Hematopoietic multipotent progenitor cell treated with erythropoietin and hydrocortisone succinate and interleukin-3 and kit ligand, for 4 days (in vitro differentiated cells): ENCODE measurements at regions not wholly inside any gene's neighbourhood (a gene's known extent, or its start where the extent isn't known, plus 50 kb on each side); places are given as distances from the start of the nearest gene placed in this dataset.
"Not testable (repeated sequence)": the region's sequence is repeated elsewhere in the genome, so short reads cannot be mapped to it uniquely, and the experiment has no call there.

Experiments
- DNase-seq: peaks from one replicate; pipeline ENCODE4 v3.0.0-alpha.2; 2015

DNA sequence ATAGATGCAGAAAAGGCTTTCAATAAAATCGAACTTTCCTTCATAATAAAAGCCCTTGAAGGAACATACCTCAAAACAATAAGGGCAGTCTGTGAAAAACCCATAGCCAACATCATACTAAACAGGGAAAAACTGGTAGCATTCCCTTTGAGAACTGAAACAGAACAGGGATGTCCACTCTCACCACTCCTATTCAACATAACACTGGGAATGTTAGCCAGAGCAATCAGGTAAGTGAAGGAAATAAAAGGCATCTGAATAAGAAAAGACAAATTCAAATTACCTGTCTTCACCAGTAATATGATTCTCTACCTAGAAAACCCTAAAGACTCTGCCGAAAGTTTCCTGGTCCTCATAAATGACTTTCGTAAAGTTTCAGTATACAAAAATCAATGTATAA, 861.0 kb upstream of the VRK2 start:
- DNase-seq: no peak

GRCh38 chr2:57190007-57190406, 856.6 kb upstream of the VRK2 start:
- no peak for DNase-seq

- DNase-seq: no peak
Measured at GRCh38 chr2:57199663-57200062, 846.9 kb upstream of the VRK2 start.

- DNase-seq: no peak
Measured at GRCh38 chr2:57204364-57204763, 842.2 kb upstream of the VRK2 start.

DNA sequence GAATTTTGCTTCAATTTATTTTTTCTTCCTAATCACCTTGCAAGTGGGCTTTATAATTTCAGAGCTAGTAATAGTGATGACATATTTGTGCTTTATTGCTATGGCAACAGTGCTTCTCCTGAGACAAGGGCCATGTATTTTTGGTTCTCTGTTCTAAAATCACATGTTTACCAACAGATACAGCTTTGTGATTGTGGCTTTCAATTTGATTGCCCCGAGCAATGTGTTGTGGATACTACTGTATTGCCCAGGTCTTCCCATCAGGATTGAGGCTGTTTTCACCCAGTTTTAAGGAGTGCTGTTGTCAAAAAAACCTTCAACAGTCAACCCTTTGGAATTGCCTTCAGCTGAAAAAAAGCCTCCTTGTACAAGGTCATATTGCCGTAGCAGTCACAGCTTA, 841.4 kb upstream of the VRK2 start:
- DNase-seq: no peak

DNA sequence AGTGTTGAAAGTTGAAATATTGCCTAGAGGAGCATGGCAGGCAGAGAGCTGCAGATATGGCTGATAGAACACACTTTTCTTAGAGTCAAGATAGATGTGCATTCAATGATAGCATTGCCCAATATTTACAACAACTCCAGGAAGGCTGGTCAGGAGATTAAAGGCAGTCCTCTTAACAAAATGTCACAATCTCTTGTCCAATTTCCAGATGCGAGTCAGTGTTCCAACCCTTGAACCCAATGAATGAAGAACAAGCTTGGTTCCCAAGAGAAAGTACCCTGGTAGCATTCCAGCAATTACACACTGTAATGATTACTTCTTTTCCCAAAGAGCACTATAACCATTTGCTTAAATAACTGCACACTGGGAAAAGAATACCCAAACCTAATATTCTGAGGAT, 839.4 kb upstream of the VRK2 start:
- no peak for DNase-seq

GRCh38 chr2:57209799-57210198, 836.8 kb upstream of the VRK2 start:
- DNase-seq: no peak

DNA sequence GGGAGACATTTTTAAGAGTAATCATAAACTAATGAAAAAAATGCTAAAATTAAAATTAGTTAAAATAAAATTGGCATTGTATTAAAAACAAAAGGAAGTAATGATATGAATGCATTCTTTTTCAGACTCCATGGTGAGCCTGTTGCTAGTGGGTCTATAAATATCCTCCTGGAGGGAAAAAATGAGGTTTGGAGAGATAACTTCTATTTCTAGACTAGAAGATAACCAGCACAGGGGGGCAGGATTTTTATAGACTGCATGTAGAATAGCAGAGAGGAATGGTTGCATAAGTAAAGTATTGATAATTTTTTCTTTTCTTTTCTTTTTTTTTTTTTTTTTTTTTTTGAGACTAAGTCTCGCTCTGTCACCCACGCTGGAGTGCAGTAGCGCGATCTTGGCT, 835.8 kb upstream of the VRK2 start:
- no peak for DNase-seq

GRCh38 chr2:57217013-57217412, 829.6 kb upstream of the VRK2 start:
- no peak for DNase-seq

GRCh38 chr2:57218206-57218605, 828.4 kb upstream of the VRK2 start:
- no peak for DNase-seq

- DNase-seq: not testable (repeated sequence)
Measured at GRCh38 chr2:57229706-57230105, 816.9 kb upstream of the VRK2 start.

DNA sequence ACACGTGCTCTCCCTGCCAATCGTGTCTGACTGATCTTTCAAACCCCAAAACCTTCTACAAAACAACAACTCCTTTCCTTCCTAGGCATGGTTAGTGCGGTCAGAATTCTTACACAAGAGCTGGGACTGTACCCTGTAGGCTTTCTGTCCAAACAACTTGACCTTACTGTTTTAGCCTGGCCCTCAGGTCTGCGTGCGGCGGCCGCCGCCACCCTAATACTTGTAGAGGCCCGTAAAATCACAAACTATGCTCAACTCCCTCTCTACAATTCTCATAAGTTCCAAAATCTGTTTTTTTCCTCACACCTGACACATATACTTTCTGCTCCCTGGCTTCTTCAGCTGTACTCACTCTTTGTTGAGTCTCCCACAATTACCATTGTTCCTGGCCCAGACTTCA, 814.3 kb upstream of the VRK2 start:
- DNase-seq: not testable (repeated sequence)

DNA sequence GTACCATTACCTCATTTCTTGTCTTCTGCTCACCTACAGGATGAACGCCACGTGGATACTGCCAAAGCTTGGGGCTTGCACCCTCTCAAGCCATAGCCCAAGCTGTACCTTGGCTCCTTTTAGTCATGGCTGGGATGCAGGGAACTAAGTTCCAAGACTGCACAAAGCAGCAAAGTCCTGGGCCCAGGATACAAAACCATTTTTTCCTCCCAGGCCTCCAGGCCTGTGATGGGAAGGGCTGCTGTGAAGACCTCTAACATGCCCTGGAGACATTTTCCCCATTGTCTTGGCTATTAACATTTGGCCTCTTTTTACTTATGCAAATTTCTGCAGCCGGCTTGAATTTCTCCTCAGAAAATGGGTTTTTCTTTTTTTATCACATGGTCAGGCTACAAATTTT, 795.1 kb upstream of the VRK2 start:
- not testable (repeated sequence) for DNase-seq

- DNase-seq: not testable (repeated sequence)
Measured at GRCh38 chr2:57276408-57276807, 770.2 kb upstream of the VRK2 start.

- no peak for DNase-seq
Measured at GRCh38 chr2:57278451-57278850, 768.2 kb upstream of the VRK2 start.

GRCh38 chr2:57291209-57291608, 755.4 kb upstream of the VRK2 start:
- DNase-seq: no peak

DNA sequence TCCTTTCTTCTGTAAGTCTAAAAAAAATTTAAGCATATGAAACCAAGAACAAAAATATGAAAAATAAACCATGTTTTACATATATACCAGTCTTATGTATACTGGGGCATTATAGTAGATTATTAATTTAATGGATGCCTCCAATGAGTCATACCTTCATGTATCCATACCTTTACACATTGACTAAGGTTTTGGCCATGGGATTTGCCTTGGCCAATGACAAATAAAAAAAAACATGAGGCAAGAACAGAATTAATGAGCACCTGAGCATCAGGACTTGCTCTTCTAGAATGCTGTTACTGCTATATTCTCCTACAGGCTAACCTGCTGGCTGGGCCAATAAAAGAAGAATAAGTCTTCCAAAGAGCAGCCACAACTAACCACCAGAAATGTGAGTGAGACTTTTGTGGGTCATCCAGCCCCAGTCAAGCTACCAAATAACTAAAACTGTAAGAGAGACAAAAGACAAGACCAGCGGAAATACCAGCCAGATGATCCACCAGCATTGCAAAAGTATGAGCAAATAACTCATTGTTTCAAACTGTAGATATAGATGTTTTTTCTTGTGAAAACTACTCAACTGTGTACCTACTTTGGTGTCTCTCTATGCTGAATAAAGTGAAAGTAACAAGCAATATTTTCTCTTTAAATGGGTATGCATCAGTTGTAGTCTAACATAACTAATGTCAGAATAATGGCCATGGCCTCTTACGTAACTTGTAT, 749.6 kb upstream of the VRK2 start:
- no peak for DNase-seq

GRCh38 chr2:57313678-57314077, 732.9 kb upstream of the VRK2 start:
- DNase-seq: no peak

- no peak for DNase-seq
Measured at GRCh38 chr2:57314682-57315081, 731.9 kb upstream of the VRK2 start.

- no peak for DNase-seq
Measured at GRCh38 chr2:57330447-57330846, 716.2 kb upstream of the VRK2 start.

GRCh38 chr2:57333221-57333620, 713.4 kb upstream of the VRK2 start:
- DNase-seq: no peak

DNA sequence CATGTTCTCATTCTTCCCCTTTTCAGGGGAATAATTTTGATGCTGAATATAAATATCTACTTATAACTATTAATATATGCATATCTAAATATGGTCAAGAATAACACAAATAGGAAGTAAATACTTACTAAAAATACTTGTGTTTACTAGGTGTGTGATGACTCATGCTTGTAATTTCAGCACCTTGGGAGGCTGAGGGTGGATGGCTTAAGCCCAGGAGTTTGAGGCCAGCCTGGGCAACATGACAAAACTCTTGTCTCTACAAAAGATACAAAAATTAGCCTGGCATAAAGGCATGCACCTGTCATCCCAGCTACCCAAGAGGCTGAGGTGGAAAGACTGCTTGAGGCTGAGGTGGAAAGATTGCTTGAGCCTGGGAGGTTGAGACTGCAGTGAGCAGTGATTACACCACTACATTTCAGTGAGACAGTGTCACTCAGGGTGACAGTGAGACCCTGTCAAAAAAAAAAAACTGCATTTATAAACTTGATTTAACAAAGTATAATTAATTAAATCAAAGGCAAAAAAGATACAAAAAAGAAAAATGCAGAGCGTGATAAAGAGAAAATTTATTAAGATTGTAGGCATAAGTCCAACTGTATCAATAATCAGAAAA, 703.1 kb upstream of the VRK2 start:
- DNase-seq: no peak

GRCh38 chr2:57368190-57368589, 678.4 kb upstream of the VRK2 start:
- DNase-seq: no peak

DNA sequence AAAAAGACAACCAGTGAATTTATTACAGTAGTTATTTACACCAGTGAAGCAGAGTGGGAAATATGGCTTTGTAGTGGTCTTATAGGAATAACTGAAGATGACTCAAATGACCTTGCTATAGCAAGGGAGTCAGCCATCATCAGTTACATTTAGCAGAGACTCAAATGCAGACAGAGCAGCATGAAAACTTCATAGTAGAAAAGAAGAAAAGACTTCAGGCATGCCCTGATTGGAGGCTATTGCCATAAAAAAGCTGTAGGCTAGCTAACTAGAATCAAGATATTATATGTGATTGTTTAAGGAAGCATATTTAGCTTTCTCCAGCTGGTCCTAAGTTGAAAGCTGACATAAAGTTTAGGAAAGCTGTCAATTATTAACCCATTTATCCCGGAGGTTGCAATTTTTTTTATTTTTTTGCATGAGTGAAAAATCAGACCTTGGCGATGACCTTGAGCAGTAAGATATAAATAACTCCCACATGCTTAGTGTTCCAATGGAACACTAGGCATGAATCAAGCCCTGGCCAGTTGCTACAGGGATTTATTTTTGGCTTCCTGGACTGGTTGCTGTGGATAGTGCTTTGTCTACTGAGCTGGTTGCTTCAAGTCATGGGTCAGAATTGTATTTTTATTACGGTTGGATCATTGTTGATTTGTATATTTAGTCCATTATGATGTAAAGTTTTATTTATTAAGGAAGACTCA, 675.6 kb upstream of the VRK2 start:
- DNase-seq: no peak
